PC-3 (cell line): ENCODE measurements at regions not wholly inside any gene's neighbourhood (a gene's known extent, or its start where the extent isn't known, plus 50 kb on each side); places are given as distances from the start of the nearest gene placed in this dataset.

ENCODE experiments used
- EZH2 ChIP-seq: fragments of 300-600 bp; sonication (generic); IDR thresholded peaks from one replicate; pipeline ENCODE4 v1.6.1; 2017; ENCODE audit warnings: antibody characterized with exemption, mild to moderate bottlenecking, low read length; ENCODE audit not compliant: unreplicated experiment
- TF ChIP-seq, protein P1 (sequence below): fragments of 300-600 bp; sonication (generic); conservative IDR thresholded peaks from 2 replicates; pipeline ENCODE4 v1.5.1; 2017; ENCODE audit warnings: antibody characterized with exemption, low read depth, mild to moderate bottlenecking, low read length

GRCh38 chr3:182178488-182179200 lies 466.9 kb downstream of the SOX2 start:
- TF ChIP-seq, protein P1, sequence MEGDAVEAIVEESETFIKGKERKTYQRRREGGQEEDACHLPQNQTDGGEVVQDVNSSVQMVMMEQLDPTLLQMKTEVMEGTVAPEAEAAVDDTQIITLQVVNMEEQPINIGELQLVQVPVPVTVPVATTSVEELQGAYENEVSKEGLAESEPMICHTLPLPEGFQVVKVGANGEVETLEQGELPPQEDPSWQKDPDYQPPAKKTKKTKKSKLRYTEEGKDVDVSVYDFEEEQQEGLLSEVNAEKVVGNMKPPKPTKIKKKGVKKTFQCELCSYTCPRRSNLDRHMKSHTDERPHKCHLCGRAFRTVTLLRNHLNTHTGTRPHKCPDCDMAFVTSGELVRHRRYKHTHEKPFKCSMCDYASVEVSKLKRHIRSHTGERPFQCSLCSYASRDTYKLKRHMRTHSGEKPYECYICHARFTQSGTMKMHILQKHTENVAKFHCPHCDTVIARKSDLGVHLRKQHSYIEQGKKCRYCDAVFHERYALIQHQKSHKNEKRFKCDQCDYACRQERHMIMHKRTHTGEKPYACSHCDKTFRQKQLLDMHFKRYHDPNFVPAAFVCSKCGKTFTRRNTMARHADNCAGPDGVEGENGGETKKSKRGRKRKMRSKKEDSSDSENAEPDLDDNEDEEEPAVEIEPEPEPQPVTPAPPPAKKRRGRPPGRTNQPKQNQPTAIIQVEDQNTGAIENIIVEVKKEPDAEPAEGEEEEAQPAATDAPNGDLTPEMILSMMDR, result no peak
- no peak for TF ChIP-seq EZH2
